HCT116 (cell line): ENCODE measurements at regions not wholly inside any gene's neighbourhood (a gene's known extent, or its start where the extent isn't known, plus 50 kb on each side); places are given as distances from the start of the nearest gene placed in this dataset.

Experiments used
- ATAC-seq: fragments of 200-7000 bp; cut with Tn5 transposase; 2 replicates; pipeline ENCODE4 v1.9.1; 2020; ENCODE audit warnings: mild to moderate bottlenecking, moderate library complexity
- BruUV-seq: library from RNA; stranded (reverse); fragments of 400-500 nt; replicated peaks from 2 replicates; lab custom pipeline; 2021; lab: Mats Ljungman, UMichigan
- CTCF ChIA-PET: fragments of 300-600 bp; sonication (Branson Sonifier 250); formaldehyde crosslinking; loops from one replicate; lab custom pipeline; 2021; ENCODE audit warnings: antibody characterized with exemption; lab: Charles Lee
- POLR2A ChIA-PET: fragments of 300-600, 350-600 bp; sonication (Branson Sonifier 250); formaldehyde crosslinking; loops from one replicate; lab custom pipeline; 2021; ENCODE audit warnings: antibody characterized with exemption; lab: Charles Lee
- RAD21 ChIA-PET, 2 experiments: fragments of 300-600 bp; sonication (Branson Sonifier 250); formaldehyde crosslinking; loops; one replicate each; lab custom pipeline; 2023; ENCODE audit warnings: low total read pairs in 2 of 2; ENCODE audit not compliant: uncharacterized antibody in 2 of 2, unreplicated experiment in 2 of 2, low non-redundant PET in 1 of 2; lab: Charles Lee
- DNase-seq: peaks from one replicate; pipeline ENCODE4 v3.0.0-alpha.2; 2010; ENCODE audit warnings: low read depth, low spot score
- H2AFZ ChIP-seq: fragments of 200-600 bp; shearing (Covaris generic), sonication (generic); 2 replicates; pipeline ENCODE4 v1.6.1; 2017; ENCODE audit warnings: low read depth, mixed run types, mixed read lengths, antibody characterized with exemption, low read length; ENCODE audit not compliant: poor library complexity, severe bottlenecking
- H3K27ac ChIP-seq: 2 replicates; pipeline ENCODE4 v1.5.1; 2012; ENCODE audit warnings: low read depth, low read length
- H3K27me3 ChIP-seq: fragments of 200-600 bp; sonication (generic); 2 replicates; pipeline ENCODE4 v1.6.1; 2016; ENCODE audit warnings: mixed run types, low read length, mixed read lengths; ENCODE audit not compliant: insufficient read depth
- H3K36me3 ChIP-seq, 2 experiments: fragments of 200-500 bp in 1 of 2; fragments of 200-600 bp in 1 of 2; sonication (Bioruptor generic) in 1 of 2; sonication (generic) in 1 of 2; 2 replicates each; pipeline versions ENCODE4 v1.5.1 to v1.6.1; 2014 to 2016; ENCODE audit warnings: low read length in 2 of 2, inconsistent platforms in 1 of 2, mixed read lengths in 1 of 2, mixed run types in 1 of 2; ENCODE audit not compliant: insufficient read depth in 2 of 2, control insufficient read depth in 1 of 2
- H3K4me1 ChIP-seq, 2 experiments: fragments of 200-600 bp in 1 of 2; sonication (generic) in 1 of 2; 2 replicates each; pipeline versions ENCODE4 v1.5.1 to v1.6.1; 2012 to 2017; ENCODE audit warnings: low read length in 2 of 2, inconsistent platforms in 1 of 2, mild to moderate bottlenecking in 1 of 2, mixed read lengths in 1 of 2, mixed run types in 1 of 2, moderate library complexity in 1 of 2; ENCODE audit not compliant: insufficient read depth in 2 of 2, control insufficient read depth in 1 of 2
- H3K4me2 ChIP-seq: fragments of 200-600 bp; sonication (generic); 2 replicates; pipeline ENCODE4 v1.6.1; 2017; ENCODE audit warnings: mixed run types, low read length, mixed read lengths
- H3K4me3 ChIP-seq, 2 experiments: fragments of 200-600 bp in 1 of 2; sonication (generic) in 1 of 2; replicated peaks in 1 of 2; 2 replicates each; pipeline ENCODE4 v1.5.1; 2011 to 2016; ENCODE audit warnings: low read length in 2 of 2, control low read depth in 1 of 2, low read depth in 1 of 2, mild to moderate bottlenecking in 1 of 2, mixed read lengths in 1 of 2, mixed run types in 1 of 2
- H3K79me2 ChIP-seq: fragments of 200-600 bp; sonication (generic); 2 replicates; pipeline ENCODE4 v1.6.1; 2017; ENCODE audit warnings: mild to moderate bottlenecking, mixed run types, low read length, moderate library complexity, mixed read lengths; ENCODE audit not compliant: insufficient read depth
- H3K9ac ChIP-seq: fragments of 200-600 bp; sonication (generic); 2 replicates; pipeline ENCODE4 v1.6.1; 2016; ENCODE audit warnings: low read length, mixed read lengths
- H3K9me2 ChIP-seq: fragments of 200-600 bp; sonication (generic), shearing (Covaris generic); 2 replicates; pipeline ENCODE4 v1.6.1; 2017; ENCODE audit warnings: mixed run types, mild to moderate bottlenecking, moderate library complexity; ENCODE audit not compliant: insufficient read depth
- H3K9me3 ChIP-seq, 2 experiments: fragments of 200-500 bp in 1 of 2; fragments of 200-600 bp in 1 of 2; sonication (Bioruptor generic) in 1 of 2; sonication (generic) in 1 of 2; 2 replicates each; pipeline ENCODE4 v1.6.1; 2014 to 2017; ENCODE audit warnings: low read length in 2 of 2, mixed read lengths in 2 of 2, inconsistent platforms in 1 of 2, low read depth in 1 of 2, mild to moderate bottlenecking in 1 of 2, mixed run types in 1 of 2, moderate library complexity in 1 of 2; ENCODE audit not compliant: control insufficient read depth in 1 of 2, insufficient read depth in 1 of 2
- H4K20me1 ChIP-seq: fragments of 200-600 bp; sonication (generic), shearing (Covaris generic); 2 replicates; pipeline ENCODE4 v1.6.1; 2017; ENCODE audit warnings: mixed run types, mild to moderate bottlenecking, moderate library complexity; ENCODE audit not compliant: insufficient read depth
- CEBPB ChIP-seq: IDR thresholded peaks from 2 replicates; pipeline ENCODE4 v1.6.1; 2012; ENCODE audit warnings: low read depth
- EGR1 ChIP-seq: IDR thresholded peaks from 2 replicates; pipeline ENCODE4 v1.6.1; 2012; ENCODE audit warnings: low read depth
- EZH2 ChIP-seq: fragments of 200-600 bp; sonication (generic); IDR thresholded peaks from 2 replicates; pipeline ENCODE4 v1.6.1; 2017; ENCODE audit warnings: antibody characterized with exemption, mixed run types
- EZH2phosphoT487 ChIP-seq: fragments of 200-600 bp; IDR thresholded peaks from 2 replicates; pipeline ENCODE4 v1.6.1; 2018; ENCODE audit warnings: antibody characterized with exemption, borderline replicate concordance
- FOSL1 ChIP-seq: IDR thresholded peaks from 2 replicates; pipeline ENCODE4 v1.6.1; 2012; ENCODE audit warnings: low read depth
- POLR2A ChIP-seq: IDR thresholded peaks from 2 replicates; pipeline ENCODE4 v1.7.0; 2011; ENCODE audit warnings: borderline replicate concordance; ENCODE audit not compliant: insufficient read depth, insufficient read length; ENCODE audit errors: extremely low read depth
- RAD21 ChIP-seq: IDR thresholded peaks from 2 replicates; pipeline ENCODE4 v1.6.1; 2012; ENCODE audit warnings: low read depth, mild to moderate bottlenecking
- SIN3A ChIP-seq: IDR thresholded peaks from 2 replicates; pipeline ENCODE4 v1.6.1; 2012; ENCODE audit warnings: low read depth
- SP1 ChIP-seq: IDR thresholded peaks from 2 replicates; pipeline ENCODE4 v1.6.1; 2012; ENCODE audit warnings: low read depth
- ZFX ChIP-seq: fragments of 450-650 bp; IDR thresholded peaks from 2 replicates; pipeline ENCODE4 v1.6.1; 2017
- intact Hi-C: fragments of 100-400 bp; cut with micrococcal nuclease; formaldehyde crosslinking; loops from 2 replicates; pipeline ENCODE4 v1.10.0; 2022
- TF ChIP-seq, protein P1 (sequence below), 3 experiments: fragments of 200-600 bp in 1 of 3; sonication (generic) in 1 of 3; IDR thresholded peaks in 2 of 3; conservative IDR thresholded peaks in 1 of 3; 2 replicates each; pipeline ENCODE4 v1.5.1; 2012 to 2017; ENCODE audit warnings: low read depth in 2 of 3, low read length in 2 of 3, antibody characterized with exemption in 1 of 3, borderline replicate concordance in 1 of 3, control low read depth in 1 of 3, mild to moderate bottlenecking in 1 of 3, mixed read lengths in 1 of 3, mixed run types in 1 of 3, moderate library complexity in 1 of 3; ENCODE audit not compliant: insufficient read depth in 1 of 3
- TF ChIP-seq, protein P2 (sequence below): IDR thresholded peaks from 2 replicates; pipeline ENCODE4 v1.6.1; 2012

DNA sequence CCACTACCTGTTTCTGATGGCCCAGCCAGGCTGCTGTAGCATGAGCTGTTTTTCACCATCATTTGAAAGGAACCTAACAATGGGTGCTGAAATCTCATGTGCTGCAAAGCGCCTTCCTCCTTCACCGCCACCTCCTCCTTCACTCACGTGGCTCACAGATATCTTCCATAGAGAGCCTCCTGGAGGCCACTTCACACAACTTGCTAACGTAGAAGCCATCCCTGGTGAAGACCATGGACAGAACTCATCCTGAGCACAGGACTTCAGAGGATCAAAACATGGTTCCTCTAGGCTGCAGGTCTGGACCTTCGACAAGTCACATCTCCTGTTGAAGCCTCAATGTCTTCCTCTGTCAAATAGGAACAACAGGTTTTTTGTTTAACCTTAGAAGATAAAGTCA is 155.5 kb upstream of the RAD23B start (continued):
- TF ChIP-seq FOSL1 = no peak

DNA sequence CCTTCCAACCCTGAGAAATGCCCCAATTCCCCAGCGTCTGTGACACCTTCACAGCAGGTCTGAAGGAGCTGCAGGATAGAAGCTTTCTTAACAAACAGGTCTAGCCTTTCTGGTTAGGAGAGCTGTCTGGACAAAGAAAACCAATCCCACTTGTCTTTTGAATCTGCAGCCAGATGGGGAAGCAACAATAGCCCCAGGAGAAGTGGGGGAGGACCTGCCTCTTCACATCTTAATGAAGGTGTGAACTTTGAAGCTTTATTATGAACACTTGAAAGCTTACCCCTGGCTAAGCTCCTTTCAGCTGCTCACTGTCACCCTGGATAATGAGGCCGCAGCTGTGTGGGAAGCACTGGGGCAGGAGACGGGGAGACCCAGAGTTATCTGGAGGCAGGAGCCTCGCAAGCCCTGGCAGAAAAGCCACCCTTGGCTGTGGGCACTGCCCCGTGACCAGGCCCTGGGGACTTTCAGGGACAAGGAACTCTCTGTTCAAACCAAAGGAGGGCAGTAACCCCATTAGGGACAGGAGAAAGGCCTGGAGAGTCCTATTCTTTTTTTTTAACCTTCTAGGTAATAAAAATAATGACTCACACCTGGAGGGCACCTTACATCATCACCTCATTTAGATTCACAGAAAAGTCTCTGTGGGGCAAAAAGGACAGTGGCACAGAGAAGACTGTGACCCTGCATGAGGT is 151.8 kb upstream of the RAD23B start:
- TF ChIP-seq, protein P1, sequence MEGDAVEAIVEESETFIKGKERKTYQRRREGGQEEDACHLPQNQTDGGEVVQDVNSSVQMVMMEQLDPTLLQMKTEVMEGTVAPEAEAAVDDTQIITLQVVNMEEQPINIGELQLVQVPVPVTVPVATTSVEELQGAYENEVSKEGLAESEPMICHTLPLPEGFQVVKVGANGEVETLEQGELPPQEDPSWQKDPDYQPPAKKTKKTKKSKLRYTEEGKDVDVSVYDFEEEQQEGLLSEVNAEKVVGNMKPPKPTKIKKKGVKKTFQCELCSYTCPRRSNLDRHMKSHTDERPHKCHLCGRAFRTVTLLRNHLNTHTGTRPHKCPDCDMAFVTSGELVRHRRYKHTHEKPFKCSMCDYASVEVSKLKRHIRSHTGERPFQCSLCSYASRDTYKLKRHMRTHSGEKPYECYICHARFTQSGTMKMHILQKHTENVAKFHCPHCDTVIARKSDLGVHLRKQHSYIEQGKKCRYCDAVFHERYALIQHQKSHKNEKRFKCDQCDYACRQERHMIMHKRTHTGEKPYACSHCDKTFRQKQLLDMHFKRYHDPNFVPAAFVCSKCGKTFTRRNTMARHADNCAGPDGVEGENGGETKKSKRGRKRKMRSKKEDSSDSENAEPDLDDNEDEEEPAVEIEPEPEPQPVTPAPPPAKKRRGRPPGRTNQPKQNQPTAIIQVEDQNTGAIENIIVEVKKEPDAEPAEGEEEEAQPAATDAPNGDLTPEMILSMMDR (IDR thresholded peaks at IDR 0.05 in 2 of 3, conservative IDR thresholded peaks at IDR 0.05 in 1 of 3; ENCODE audit: borderline replicate concordance in 1 of 3, insufficient read depth in 1 of 3, low read depth in 2 of 3, low read length in 2 of 3) = no peak
- TF ChIP-seq FOSL1 (peak; percentile 20; the same call in 1 of the 2 replicates), CEBPB (0 out of 2 replicates have a peak, but pooled peaks have one; percentile 12)
- Histone ChIP-seq H2AFZ (no peak overlapping the region), H3K4me3 (no peak overlapping the region), H3K4me1 (peaks cover 8 to 10% of the 10 kb centered on the region in 2 experiments), H4K20me1 (no peaks in the 10 kb centered on the region), H3K9me3 (no peaks in the 10 kb centered on the region), H3K9me2 (no peaks in the 10 kb centered on the region), H3K9ac (no peak overlapping the region), H3K27me3 (no peaks in the 10 kb centered on the region; the same call in 1 of the 2 replicates), H3K79me2 (no peaks in the 10 kb centered on the region), H3K27ac (no peak overlapping the region), H3K36me3 (no peaks in the 10 kb centered on the region), H3K4me2 (peak overlapping the region; percentile 30; the same call in 1 of the 2 replicates)
- RAD21 ChIA-PET = no interaction called here
- peak; percentile 52 for ATAC-seq
- intact Hi-C loops = no loop called here
- no TSS peak for BruUV-seq
- DNase-seq = no peak
- POLR2A ChIA-PET = no interaction called here
- CTCF ChIA-PET = no interaction called here

DNA sequence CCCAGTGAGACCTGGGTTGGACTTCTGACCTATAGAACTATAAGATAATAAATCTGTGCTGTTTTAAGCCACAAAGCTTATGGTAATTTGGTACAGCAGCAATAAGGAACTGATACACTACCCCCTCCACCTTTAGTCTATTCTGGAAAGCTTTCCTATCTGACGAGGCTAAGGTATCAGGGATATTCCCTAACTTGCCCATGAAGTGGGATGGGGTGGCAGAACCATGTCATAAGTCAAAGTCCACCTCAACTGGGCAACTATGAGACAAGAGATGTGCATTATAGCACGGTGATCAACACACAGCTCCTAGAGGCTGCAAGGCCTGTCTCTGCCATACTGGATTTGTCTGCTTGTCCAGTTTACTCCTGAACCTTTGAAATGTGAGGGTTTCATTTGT is 146.8 kb upstream of the RAD23B start:
- H3K4me3 ChIP-seq = no peak overlapping the region
- ChIA-PET CTCF (no interaction called here), RAD21 (no interaction called here), POLR2A (no interaction called here)
- no peak for TF ChIP-seq EZH2
- TF ChIP-seq EGR1 = no peak
- TF ChIP-seq POLR2A = no peak
- TF ChIP-seq SP1 = no peak
- TF ChIP-seq EZH2phosphoT487 = no peak
- no peak for TF ChIP-seq ZFX
- no peak for TF ChIP-seq RAD21
- no peak for TF ChIP-seq SIN3A
- TF ChIP-seq, protein P2, sequence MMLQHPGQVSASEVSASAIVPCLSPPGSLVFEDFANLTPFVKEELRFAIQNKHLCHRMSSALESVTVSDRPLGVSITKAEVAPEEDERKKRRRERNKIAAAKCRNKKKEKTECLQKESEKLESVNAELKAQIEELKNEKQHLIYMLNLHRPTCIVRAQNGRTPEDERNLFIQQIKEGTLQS = no peak
- DNase-seq (no peak), ATAC-seq (no peak)
- H3K4me2 ChIP-seq = no peak overlapping the region
- peaks cover 10 to 14% of the 10 kb centered on the region in 2 experiments for H3K4me1 ChIP-seq
- no peaks in the 10 kb centered on the region for H3K9me2 ChIP-seq
- H3K79me2 ChIP-seq = no peaks in the 10 kb centered on the region
- H2AFZ ChIP-seq = no peak overlapping the region
- no peak overlapping the region for H3K9ac ChIP-seq
- H3K27me3 ChIP-seq = no peaks in the 10 kb centered on the region
- no peaks in the 10 kb centered on the region for H3K36me3 ChIP-seq
- no peaks in the 10 kb centered on the region for H4K20me1 ChIP-seq
- no TSS peak for BruUV-seq
- intact Hi-C loops = no loop called here
- H3K9me3 ChIP-seq = no peaks in the 10 kb centered on the region
- no peak overlapping the region for H3K27ac ChIP-seq
